ENCODE measurements at regions not wholly inside any gene's neighbourhood (a gene's known extent, or its start where the extent isn't known, plus 50 kb on each side); places are given as distances from the start of the nearest gene placed in this dataset.

- intact Hi-C loops (cut with DNase I; ENCODE audit: low total_unique reads) = no loop called here
- WGBS, 5 donors = 94 to 100% (median 98%) methylated on average over 2 of the region's 2 CpGs
Measured at GRCh38 chr13:85650613-85651012, 148.6 kb downstream of the SLITRK6 start.

GRCh38 chr13:85640727-85641126 lies 158.5 kb downstream of the SLITRK6 start:
- Histone ChIP-seq H3K4me1 (no peaks in the 10 kb centered on the region), H3K9me3 (peaks cover 0 to 20% (median 7%) of the 10 kb centered on the region in 8 donors), H3K27ac (no peak overlapping the region), H3K36me3 (no peaks in the 10 kb centered on the region), H3K27me3 (replicated peaks in 1 of 7) (no peaks in the 10 kb centered on the region), H3K4me3 (no peak overlapping the region)
- TF ChIP-seq POLR2A (IDR thresholded peaks at IDR 0.05) = no peak
- TF ChIP-seq CTCF (IDR thresholded peaks at IDR 0.05 in 8 of 11, conservative IDR thresholded peaks at IDR 0.05 in 3 of 11) = no peak
- TF ChIP-seq POLR2AphosphoS5 (IDR thresholded peaks at IDR 0.05) = no peak
- intact Hi-C loops (cut with DNase I; ENCODE audit: low total_unique reads) = no loop called here
- WGBS, 5 donors = 72 to 84% (median 74%) methylated on average over 3 of the region's 3 CpGs
- DNase-seq = no peak

More at GRCh38 chr13:85650613-85651012, 148.6 kb downstream of the SLITRK6 start:
- TF ChIP-seq POLR2AphosphoS5 (IDR thresholded peaks at IDR 0.05) = no peak
- TF ChIP-seq POLR2A (IDR thresholded peaks at IDR 0.05) = no peak
- no peak for TF ChIP-seq CTCF (IDR thresholded peaks at IDR 0.05 in 8 of 11, conservative IDR thresholded peaks at IDR 0.05 in 3 of 11)
- no peaks in the 10 kb centered on the region for H3K4me1 ChIP-seq
- H3K27me3 ChIP-seq (replicated peaks in 1 of 7) = no peaks in the 10 kb centered on the region
- no peak overlapping the region for H3K27ac ChIP-seq
- H3K36me3 ChIP-seq = no peaks in the 10 kb centered on the region
- no peak overlapping the region for H3K4me3 ChIP-seq
- H3K9me3 ChIP-seq = no peaks in the 10 kb centered on the region
- no peak for DNase-seq

- WGBS, 5 donors = 72 to 84% (median 77%) methylated on average over 11 to 12 of the region's 12 CpGs
- Histone ChIP-seq H3K4me1 (no peaks in the 10 kb centered on the region), H3K4me3 (no peak overlapping the region), H3K36me3 (no peaks in the 10 kb centered on the region), H3K27me3 (replicated peaks in 1 of 7) (no peaks in the 10 kb centered on the region), H3K27ac (no peak overlapping the region), H3K9me3 (peaks cover 0 to 20% (median 7%) of the 10 kb centered on the region in 8 donors)
- peak; percentile 47 for DNase-seq
- no peak for TF ChIP-seq POLR2A (IDR thresholded peaks at IDR 0.05)
- no peak for TF ChIP-seq CTCF (IDR thresholded peaks at IDR 0.05 in 8 of 11, conservative IDR thresholded peaks at IDR 0.05 in 3 of 11)
- TF ChIP-seq POLR2AphosphoS5 (IDR thresholded peaks at IDR 0.05) = no peak
- intact Hi-C loops (cut with DNase I; ENCODE audit: low total_unique reads) = no loop called here
Measured at GRCh38 chr13:85638815-85639393, 160.3 kb downstream of the SLITRK6 start.

GRCh38 chr13:85638265-85638664 lies 161.0 kb downstream of the SLITRK6 start:
- Histone ChIP-seq H3K36me3 (no peaks in the 10 kb centered on the region), H3K9me3 (peaks cover 0 to 20% (median 7%) of the 10 kb centered on the region in 8 donors), H3K4me1 (no peaks in the 10 kb centered on the region), H3K4me3 (no peak overlapping the region), H3K27me3 (replicated peaks in 1 of 7) (no peaks in the 10 kb centered on the region), H3K27ac (no peak overlapping the region)
- DNase-seq = peak; percentile 42
- WGBS, 5 donors = 83 to 89% (median 86%) methylated on average over 6 of the region's 6 CpGs
- TF ChIP-seq POLR2AphosphoS5 (IDR thresholded peaks at IDR 0.05) = no peak
- TF ChIP-seq POLR2A (IDR thresholded peaks at IDR 0.05) = no peak
- no peak for TF ChIP-seq CTCF (IDR thresholded peaks at IDR 0.05 in 8 of 11, conservative IDR thresholded peaks at IDR 0.05 in 3 of 11)
- intact Hi-C loops (cut with DNase I; ENCODE audit: low total_unique reads) = no loop called here
